OCI-LY1 (cell line): ENCODE measurements at regions not wholly inside any gene's neighbourhood (a gene's known extent, or its start where the extent isn't known, plus 50 kb on each side); places are given as distances from the start of the nearest gene placed in this dataset.

Source experiments
- H2AFZ ChIP-seq: fragments of 200-600 bp; sonication (generic), shearing (Covaris generic); 2 replicates; pipeline ENCODE4 v1.6.0; 2014; ENCODE audit warnings: antibody characterized with exemption, mild to moderate bottlenecking, low read length
- H3F3A ChIP-seq: fragments of 200-600 bp; sonication (generic), shearing (Covaris generic); 2 replicates; pipeline ENCODE4 v1.6.0; 2014; ENCODE audit warnings: mild to moderate bottlenecking, antibody characterized with exemption, low read length, moderate library complexity; ENCODE audit not compliant: insufficient read depth
- H3K27ac ChIP-seq: fragments of 200-600 bp; sonication (generic); 2 replicates; pipeline ENCODE4 v1.5.1; 2014; ENCODE audit warnings: low read length, mixed run types, mild to moderate bottlenecking, low read depth; ENCODE audit not compliant: poor library complexity, severe bottlenecking
- H3K27me3 ChIP-seq: fragments of 200-600 bp; sonication (generic); 2 replicates; pipeline ENCODE4 v1.6.0; 2014; ENCODE audit warnings: antibody characterized with exemption, mild to moderate bottlenecking, low read length, moderate library complexity; ENCODE audit not compliant: insufficient read depth
- H3K36me3 ChIP-seq: fragments of 200-600 bp; sonication (generic); 2 replicates; pipeline ENCODE4 v1.6.1; 2014; ENCODE audit warnings: mild to moderate bottlenecking, antibody characterized with exemption, low read length, moderate library complexity, mixed read lengths; ENCODE audit not compliant: insufficient read depth
- H3K4me1 ChIP-seq: fragments of 200-600 bp; sonication (generic); 2 replicates; pipeline ENCODE4 v1.5.1; 2014; ENCODE audit warnings: mild to moderate bottlenecking, low read length, moderate library complexity; ENCODE audit not compliant: insufficient read depth, severe bottlenecking
- H3K4me2 ChIP-seq: fragments of 200-600 bp; sonication (generic), shearing (Covaris generic); 2 replicates; pipeline ENCODE4 v1.6.1; 2014; ENCODE audit warnings: low read length
- H3K4me3 ChIP-seq: fragments of 200-600 bp; sonication (generic); 2 replicates; pipeline ENCODE4 v1.5.1; 2014; ENCODE audit warnings: low read length, low read depth, mild to moderate bottlenecking, mixed read lengths; ENCODE audit not compliant: poor library complexity, severe bottlenecking
- H3K79me2 ChIP-seq: fragments of 200-600 bp; shearing (Covaris generic); 2 replicates; pipeline ENCODE4 v1.6.1; 2016; ENCODE audit warnings: mixed run types, low read length, mixed read lengths; ENCODE audit not compliant: insufficient read depth
- H3K9ac ChIP-seq: fragments of 200-600 bp; sonication (generic), shearing (Covaris generic); 2 replicates; pipeline ENCODE4 v1.6.1; 2014; ENCODE audit warnings: mild to moderate bottlenecking, low read length, mixed read lengths
- H3K9me2 ChIP-seq: fragments of 200-600 bp; sonication (generic), shearing (Covaris generic); 2 replicates; pipeline ENCODE4 v1.6.1; 2014; ENCODE audit warnings: low read depth, mild to moderate bottlenecking, low read length, mixed read lengths
- H3K9me3 ChIP-seq: fragments of 200-600 bp; shearing (Covaris generic); 2 replicates; pipeline ENCODE4 v1.6.1; 2014; ENCODE audit warnings: low read length, mixed read lengths
- H4K20me1 ChIP-seq: fragments of 200-600 bp; sonication (generic), shearing (Covaris generic); 2 replicates; pipeline ENCODE4 v1.6.0; 2016; ENCODE audit warnings: mild to moderate bottlenecking, low read length; ENCODE audit not compliant: insufficient read depth
- EZH2 ChIP-seq: fragments of 200-600 bp; sonication (generic), shearing (Covaris generic); IDR thresholded peaks from 2 replicates; pipeline ENCODE4 v1.8.0; 2017; ENCODE audit warnings: borderline replicate concordance, mixed run types, mild to moderate bottlenecking, antibody characterized with exemption, low read length, moderate library complexity, mixed read lengths
- TF ChIP-seq, protein P1 (sequence below): fragments of 200-600 bp; sonication (generic), shearing (Covaris generic); IDR thresholded peaks from 2 replicates; pipeline ENCODE4 v1.5.1; 2017; ENCODE audit warnings: mild to moderate bottlenecking, antibody characterized with exemption, low read length, moderate library complexity, mixed read lengths

- H3K9ac ChIP-seq: no peak overlapping the region
- no peak overlapping the region for H3K4me3 ChIP-seq
- H3K9me2 ChIP-seq: no peaks in the 10 kb centered on the region
- H3K9me3 ChIP-seq: no peaks in the 10 kb centered on the region
- H3K4me2 ChIP-seq: no peak overlapping the region
- H3F3A ChIP-seq: no peaks in the 10 kb centered on the region
- no peaks in the 10 kb centered on the region for H3K79me2 ChIP-seq
- H2AFZ ChIP-seq: no peak overlapping the region
- TF ChIP-seq, protein P1, sequence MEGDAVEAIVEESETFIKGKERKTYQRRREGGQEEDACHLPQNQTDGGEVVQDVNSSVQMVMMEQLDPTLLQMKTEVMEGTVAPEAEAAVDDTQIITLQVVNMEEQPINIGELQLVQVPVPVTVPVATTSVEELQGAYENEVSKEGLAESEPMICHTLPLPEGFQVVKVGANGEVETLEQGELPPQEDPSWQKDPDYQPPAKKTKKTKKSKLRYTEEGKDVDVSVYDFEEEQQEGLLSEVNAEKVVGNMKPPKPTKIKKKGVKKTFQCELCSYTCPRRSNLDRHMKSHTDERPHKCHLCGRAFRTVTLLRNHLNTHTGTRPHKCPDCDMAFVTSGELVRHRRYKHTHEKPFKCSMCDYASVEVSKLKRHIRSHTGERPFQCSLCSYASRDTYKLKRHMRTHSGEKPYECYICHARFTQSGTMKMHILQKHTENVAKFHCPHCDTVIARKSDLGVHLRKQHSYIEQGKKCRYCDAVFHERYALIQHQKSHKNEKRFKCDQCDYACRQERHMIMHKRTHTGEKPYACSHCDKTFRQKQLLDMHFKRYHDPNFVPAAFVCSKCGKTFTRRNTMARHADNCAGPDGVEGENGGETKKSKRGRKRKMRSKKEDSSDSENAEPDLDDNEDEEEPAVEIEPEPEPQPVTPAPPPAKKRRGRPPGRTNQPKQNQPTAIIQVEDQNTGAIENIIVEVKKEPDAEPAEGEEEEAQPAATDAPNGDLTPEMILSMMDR: no peak
- TF ChIP-seq EZH2: no peak
- H3K27ac ChIP-seq: no peak overlapping the region
- no peaks in the 10 kb centered on the region for H3K36me3 ChIP-seq
- no peaks in the 10 kb centered on the region for H3K27me3 ChIP-seq
- no peaks in the 10 kb centered on the region for H4K20me1 ChIP-seq
- H3K4me1 ChIP-seq: no peaks in the 10 kb centered on the region
Observed at GRCh38 chr14:55986069-55986468, 132.1 kb upstream of the PELI2 start.

DNA sequence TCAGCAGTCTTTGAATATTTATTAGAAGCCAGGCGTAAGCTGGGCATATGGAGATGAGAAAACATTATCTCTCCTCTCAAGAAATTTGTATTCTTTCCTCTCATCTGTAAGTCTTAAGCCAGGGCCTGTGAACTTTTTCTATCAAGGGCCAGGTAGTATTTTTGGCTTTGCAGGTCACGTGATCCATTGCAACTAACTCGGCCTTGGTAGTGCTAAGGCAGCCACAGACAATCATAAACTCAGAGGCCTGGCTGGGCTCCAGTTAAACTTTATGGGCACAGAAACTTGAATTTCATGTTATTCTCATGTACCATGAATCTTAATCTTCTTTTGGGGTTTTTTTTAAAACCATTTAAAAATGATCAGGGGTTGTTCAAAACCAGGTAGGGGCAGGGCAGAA lies 117.4 kb upstream of the PELI2 start:
- Histone ChIP-seq H3K4me2 (no peak overlapping the region), H3K27ac (no peak overlapping the region), H3K4me1 (no peaks in the 10 kb centered on the region), H3K4me3 (no peak overlapping the region), H3K79me2 (no peaks in the 10 kb centered on the region), H3K36me3 (no peaks in the 10 kb centered on the region), H3K9ac (no peak overlapping the region), H3K9me3 (0 out of 2 replicates have a peak, but pooled peaks cover 4% of the 10 kb centered on the region), H3K27me3 (no peaks in the 10 kb centered on the region), H3F3A (no peaks in the 10 kb centered on the region), H3K9me2 (no peaks in the 10 kb centered on the region), H2AFZ (no peak overlapping the region), H4K20me1 (no peaks in the 10 kb centered on the region)
- TF ChIP-seq, protein P1: no peak
- TF ChIP-seq EZH2: no peak

DNA sequence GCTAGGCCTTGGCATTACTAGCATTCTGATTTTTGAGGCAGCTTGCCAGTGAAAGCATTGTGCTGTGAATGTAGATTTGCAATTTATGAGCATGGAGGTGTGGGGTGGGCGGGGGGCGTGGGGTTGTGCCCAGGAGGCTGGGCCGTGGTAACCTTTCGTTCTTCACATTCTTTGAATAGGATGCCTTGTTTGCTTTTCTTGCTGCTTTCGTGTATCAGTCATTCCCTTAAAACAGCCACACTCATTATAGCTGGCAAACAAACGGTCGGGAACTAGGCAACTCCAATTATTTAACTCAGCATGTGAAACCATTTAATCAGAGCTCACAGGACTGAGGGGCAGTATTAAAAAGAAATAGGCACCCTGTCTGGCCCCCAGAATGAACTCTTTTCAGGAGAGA lies 115.9 kb upstream of the PELI2 start:
- no peak overlapping the region for H3K27ac ChIP-seq
- no peak for TF ChIP-seq EZH2
- TF ChIP-seq, protein P1: no peak
- no peaks in the 10 kb centered on the region for H3K79me2 ChIP-seq
- H3K4me3 ChIP-seq: no peak overlapping the region
- no peaks in the 10 kb centered on the region for H3K9me2 ChIP-seq
- H3K4me2 ChIP-seq: no peak overlapping the region
- H3K36me3 ChIP-seq: no peaks in the 10 kb centered on the region
- H4K20me1 ChIP-seq: no peaks in the 10 kb centered on the region
- H3K9ac ChIP-seq: no peak overlapping the region
- H2AFZ ChIP-seq: no peak overlapping the region
- no peaks in the 10 kb centered on the region for H3K27me3 ChIP-seq
- 0 out of 2 replicates have a peak, but pooled peaks cover 4% of the 10 kb centered on the region for H3K9me3 ChIP-seq
- H3K4me1 ChIP-seq: no peaks in the 10 kb centered on the region
- H3F3A ChIP-seq: no peaks in the 10 kb centered on the region
